Posterior vena cava (tissue), 2 donors: ENCODE measurements at regions not wholly inside any gene's neighbourhood (a gene's known extent, or its start where the extent isn't known, plus 50 kb on each side); places are given as distances from the start of the nearest gene placed in this dataset.
A peak's percentile ranks its signal among the peaks of the same experiment; 100 is the strongest.
"Not testable (repeated sequence)": the region's sequence is repeated elsewhere in the genome, so short reads cannot be mapped to it uniquely, and the experiment has no call there.

ENCODE experiments used
- DNase-seq: peaks from one replicate; pipeline ENCODE4 v3.0.0-alpha.2; 2020; ENCODE audit warnings: low spot score
- intact Hi-C, 2 donors: fragments of 100-400 bp; cut with DNase I; formaldehyde crosslinking; loops; one replicate each; pipeline versions ENCODE4 v1.14.1 to v1.14.2; 2022 to 2023
- donor health status: DM: yes; HTN: yes; CAD: no.
- donor health status: DM: yes; HTN: yes; CAD: no.

GRCh38 chr1:168490306-168490705 lies 53.5 kb downstream of the XCL2 start:
- no peak for DNase-seq
- intact Hi-C loops = no loop called here

DNA sequence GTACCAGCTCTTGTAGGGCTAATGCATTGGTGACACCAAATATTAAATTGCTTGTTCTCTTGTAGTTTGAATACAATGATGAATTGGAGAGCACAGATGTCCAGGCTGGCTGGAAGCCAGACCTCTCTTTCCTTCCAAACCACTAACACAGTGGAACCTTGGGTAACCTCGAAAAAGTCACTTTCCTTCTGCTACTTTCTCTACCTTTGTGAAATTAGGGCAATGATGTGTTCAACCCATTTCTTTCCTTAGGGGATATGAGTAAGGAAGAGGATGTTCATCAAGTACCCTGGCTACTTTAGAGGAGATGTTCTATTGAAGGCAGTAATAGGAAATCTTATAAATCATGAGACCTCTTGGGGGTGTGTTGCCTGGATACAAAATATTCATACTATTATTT lies 55.7 kb downstream of the XCL2 start:
- DNase-seq = no peak
- intact Hi-C loops = no loop called here

- intact Hi-C loops, DNase-seq: not testable (repeated sequence)
These were observed 57.0 kb downstream of the XCL2 start for GRCh38 chr1:168486820-168487219.

DNA sequence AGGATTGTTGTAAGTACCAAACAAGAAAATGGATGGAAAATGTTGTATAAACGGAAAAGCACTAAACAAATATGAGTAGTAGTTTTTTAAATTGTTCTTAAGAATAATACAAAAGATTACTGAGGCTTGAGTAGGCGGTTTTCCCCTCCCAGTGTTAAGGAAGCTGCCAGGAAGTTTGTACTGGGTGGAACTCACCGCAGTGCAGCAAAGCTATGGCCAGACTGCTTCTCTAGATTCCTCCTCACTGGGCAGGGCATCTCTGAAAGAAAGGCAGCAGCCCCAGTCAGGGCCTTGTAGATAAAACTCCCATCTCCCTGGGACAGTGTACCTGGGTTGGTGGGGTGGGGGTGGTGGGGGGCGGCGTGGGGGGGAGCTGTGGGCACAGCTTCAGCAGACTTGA lies 58.7 kb downstream of the XCL2 start:
- no peak for DNase-seq
- intact Hi-C loops = no loop called here

GRCh38 chr1:168484083-168484482 lies 59.7 kb downstream of the XCL2 start:
- intact Hi-C loops = no loop called here
- DNase-seq = no peak

GRCh38 chr1:168483539-168483938 lies 60.3 kb downstream of the XCL2 start:
- no peak for DNase-seq
- intact Hi-C loops = no loop called here

- intact Hi-C loops = no loop called here
- DNase-seq = no peak
These were observed 61.7 kb downstream of the XCL2 start for GRCh38 chr1:168482106-168482505.

DNA sequence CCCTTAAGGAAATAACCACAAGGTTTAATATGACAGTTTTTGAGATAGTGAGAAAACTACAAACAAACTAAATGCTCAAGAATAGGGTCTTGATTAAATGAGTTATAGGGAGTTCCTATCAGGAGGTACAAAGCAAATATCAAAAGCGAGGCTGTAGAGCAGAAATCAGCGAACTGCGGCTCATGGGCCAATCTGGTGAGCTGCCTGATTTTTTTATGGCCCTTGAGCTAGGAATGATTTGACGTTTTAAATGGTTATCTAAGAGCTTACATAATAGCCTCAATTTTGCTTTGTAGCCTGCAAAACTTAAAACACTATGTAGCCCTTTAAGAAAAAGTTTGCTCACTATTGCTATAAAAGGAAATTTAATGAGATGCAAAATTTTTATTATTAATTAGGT lies 62.2 kb downstream of the XCL2 start:
- intact Hi-C loops = no loop called here
- DNase-seq = no peak

DNA sequence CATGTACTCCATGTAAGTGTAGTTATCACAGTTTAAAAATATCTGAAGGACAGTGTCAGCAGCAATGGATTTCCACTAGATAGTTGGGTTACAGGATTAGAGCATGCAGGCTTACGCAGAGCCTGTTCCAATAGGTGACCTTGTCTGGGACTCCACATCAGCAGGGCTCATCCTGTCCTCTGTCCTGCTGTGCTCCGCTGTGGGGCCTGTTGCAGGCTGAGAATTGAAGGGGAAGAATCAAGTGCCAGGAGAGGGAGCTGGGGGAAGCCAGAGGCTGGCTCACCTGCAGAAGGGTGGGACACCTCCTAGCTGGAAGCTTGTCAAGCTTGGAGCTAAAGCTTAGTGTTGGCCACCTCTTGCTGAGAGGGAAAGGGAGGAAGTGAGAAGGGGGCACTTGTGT lies 62.8 kb downstream of the XCL2 start:
- DNase-seq = no peak
- intact Hi-C loops = no loop called here

- intact Hi-C loops = no loop called here
- DNase-seq = no peak
These were observed 66.0 kb downstream of the XCL2 start for GRCh38 chr1:168477792-168478191.

DNA sequence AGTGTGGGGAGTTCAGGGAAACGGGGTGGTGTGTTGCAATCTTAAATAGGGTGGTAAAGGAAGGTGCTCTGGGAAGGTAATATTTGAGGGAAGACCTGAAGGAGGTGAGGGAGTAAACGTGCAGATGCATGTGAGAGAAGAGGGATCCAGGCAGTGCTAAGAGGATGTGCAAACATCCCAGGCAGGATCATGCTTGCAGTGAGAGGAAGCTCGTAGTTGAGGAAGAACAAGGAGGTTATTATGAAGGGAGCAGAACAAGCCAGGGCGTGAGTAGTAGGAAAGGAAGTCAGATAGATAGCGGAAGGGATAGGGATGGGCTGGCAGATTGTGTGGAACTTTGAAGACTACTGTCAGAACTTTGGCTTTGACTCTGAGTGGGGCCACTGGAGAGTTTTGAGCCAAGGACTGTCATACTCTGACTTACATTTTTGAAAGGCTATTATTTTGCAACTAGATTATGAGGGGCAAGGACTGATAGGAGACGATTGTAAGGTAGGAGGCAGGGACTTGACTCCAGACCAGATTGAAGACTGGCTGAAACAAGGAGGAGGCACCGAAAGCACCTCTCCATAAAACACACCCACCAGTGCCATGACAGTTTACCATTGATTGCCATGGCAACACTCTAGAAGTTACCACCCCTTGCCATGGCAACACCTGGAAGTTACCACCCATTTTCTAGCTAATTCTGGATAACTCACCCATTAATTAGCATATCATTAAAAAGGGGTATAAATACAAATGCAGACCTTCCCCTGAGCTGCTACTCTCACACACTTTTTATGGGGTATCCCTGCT lies 67.0 kb downstream of the XCL2 start:
- intact Hi-C loops = no loop called here
- no peak for DNase-seq

DNA sequence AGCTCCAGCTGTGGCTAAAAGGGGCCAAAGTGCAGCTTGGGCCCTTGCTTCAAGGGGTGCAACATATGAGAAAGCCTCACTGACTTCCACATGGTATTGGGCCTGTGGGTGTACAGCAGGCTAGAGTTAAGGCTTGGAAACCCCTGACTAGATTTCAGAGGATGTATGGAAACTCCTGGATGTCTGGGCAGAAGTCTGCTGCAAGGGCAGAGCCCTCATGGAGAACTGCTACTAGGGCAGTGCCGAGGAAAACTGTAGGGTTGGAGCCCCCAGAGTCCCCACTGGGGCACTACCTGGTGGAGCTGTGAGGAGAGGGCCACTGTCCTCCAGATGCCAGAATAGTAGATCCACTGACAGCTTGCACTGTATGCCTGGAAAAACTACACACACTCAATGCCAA lies 69.5 kb downstream of the XCL2 start:
- DNase-seq = no peak
- intact Hi-C loops = no loop called here

- intact Hi-C loops = no loop called here
- DNase-seq = no peak
These were observed 70.7 kb downstream of the XCL2 start for GRCh38 chr1:168473126-168473525.

DNA sequence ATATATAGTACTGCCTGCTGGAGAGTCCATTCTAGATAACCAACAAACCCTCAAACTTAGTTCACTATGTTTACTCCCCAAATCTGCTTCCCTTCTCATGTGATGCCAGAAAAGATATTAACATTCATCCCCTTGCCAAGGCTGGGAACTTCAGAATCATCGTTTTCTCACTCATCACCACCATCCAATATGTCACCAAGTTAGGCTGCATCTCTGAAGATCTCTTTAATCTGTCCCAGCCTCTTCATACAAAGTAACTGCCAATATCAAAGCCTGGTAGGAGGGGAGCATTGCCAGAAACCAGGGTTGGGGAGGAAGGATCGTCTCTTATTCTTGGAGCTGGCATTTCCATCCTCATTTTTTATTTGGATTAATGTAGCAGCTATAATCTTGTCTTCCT lies 71.6 kb downstream of the XCL2 start:
- DNase-seq = no peak
- intact Hi-C loops = no loop called here

GRCh38 chr1:168470901-168471431 lies 72.8 kb downstream of the XCL2 start:
- no peak for DNase-seq
- intact Hi-C loops = no loop called here

DNA sequence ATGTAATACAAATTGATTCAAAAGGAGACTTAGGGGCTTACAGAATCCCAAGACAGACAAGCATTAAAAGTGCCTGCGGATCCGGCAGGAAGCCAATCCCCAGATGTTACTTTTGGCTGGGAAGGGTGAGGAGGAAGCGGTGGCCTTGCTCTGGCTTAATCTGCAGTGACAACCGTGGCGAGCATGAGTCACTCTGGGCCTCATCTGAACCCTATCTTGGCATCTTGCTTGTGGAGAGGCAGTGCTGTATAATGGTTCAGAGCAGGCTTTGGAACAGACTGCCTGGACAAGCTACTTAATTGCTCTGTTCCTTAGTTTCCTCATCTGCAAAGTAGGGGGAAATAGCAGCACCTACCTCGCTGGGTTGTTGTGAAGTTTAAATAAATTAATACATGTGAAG lies 74.1 kb downstream of the XCL2 start:
- intact Hi-C loops = no loop called here
- DNase-seq = peak; percentile 91

DNA sequence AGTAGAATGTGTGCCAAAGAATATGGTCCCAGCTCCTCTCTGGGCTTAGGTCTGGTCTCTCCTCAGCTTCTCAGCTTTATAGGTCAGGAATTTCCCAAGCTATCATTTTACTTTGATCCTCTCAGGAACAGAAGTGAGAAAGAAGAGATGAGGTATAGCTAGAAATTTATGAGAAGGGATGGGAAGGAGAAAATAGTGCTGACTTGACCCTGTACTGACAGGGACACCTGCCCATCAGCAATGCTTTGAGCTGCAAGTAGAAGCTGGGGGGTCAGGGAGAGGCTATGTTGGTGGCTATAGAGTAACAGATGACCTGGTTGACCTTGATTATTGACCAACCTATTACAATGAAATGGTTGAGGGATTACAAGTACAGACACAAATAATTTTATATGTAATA lies 75.0 kb downstream of the XCL2 start:
- no peak for DNase-seq
- intact Hi-C loops = no loop called here

DNA sequence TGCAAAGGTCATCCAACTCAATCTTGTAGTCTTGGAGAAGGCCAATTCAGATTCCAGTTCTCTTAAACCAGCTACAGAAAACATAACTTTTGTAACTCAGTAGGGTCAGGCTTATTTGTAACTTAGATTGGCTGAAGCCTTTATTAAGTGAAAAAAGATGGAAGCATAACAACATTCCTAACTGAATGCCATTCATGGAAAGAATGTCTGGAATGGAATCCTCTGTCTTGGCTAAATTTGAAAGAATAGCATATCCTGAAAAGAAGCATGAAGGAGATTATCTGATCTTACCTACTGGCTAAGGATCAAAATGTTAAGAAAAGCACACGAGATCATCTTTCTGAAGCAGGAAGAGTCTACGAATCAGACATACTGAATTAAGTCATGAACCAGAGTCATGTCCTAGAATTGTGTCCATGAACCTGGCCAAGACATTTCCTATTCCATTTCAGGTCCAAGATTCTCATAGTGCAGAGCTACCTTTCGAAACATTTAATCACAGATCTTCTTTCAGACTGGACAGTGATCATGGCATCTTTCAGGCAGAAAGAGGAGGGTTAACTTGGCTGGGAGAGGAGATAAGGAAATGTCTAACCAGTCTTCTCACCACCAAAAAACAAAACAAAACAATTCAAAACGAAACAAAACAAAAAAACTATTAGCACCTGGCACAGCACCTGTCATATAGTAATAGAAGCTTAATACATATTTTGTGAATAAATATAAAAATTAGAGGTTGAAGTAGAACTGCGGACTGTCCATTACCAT lies 75.6 kb downstream of the XCL2 start:
- no peak for DNase-seq
- intact Hi-C loops = no loop called here

- DNase-seq = no peak
- intact Hi-C loops = no loop called here
These were observed 76.3 kb downstream of the XCL2 start for GRCh38 chr1:168467452-168467851.

DNA sequence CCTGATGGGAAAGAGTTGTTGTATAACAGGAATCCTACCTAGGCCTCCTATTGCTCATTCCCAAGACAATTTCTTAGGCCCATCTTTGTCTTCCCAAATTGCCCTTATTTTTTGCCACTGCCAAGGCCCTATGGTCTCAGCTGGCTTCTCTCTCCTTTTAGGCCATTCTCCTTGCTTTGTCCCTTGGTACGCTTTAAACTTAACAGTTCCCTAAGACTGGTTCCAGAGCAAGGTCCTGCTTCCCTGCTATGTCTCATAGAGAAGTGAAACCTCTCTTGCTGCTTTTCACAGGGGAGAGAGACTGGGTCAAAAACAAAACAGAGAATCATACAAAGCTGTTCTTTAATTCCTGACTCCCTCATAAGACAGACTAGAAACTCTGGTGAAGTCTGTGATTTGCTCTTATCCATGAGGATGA lies 77.1 kb downstream of the XCL2 start:
- DNase-seq = no peak
- intact Hi-C loops = no loop called here
